ENCODE measurements at regions not wholly inside any gene's neighbourhood (a gene's known extent, or its start where the extent isn't known, plus 50 kb on each side); places are given as distances from the start of the nearest gene placed in this dataset.

GRCh38 chr16:59192551-59193199, 458.6 kb upstream of the GOT2 start:
- no peak overlapping the region for H3K4me3 ChIP-seq (ENCODE audit: low read depth in 1 of 2, low read length in 2 of 2)
- no peaks in the 10 kb centered on the region for H3K4me1 ChIP-seq (ENCODE audit: control insufficient read depth in 1 of 2, insufficient read depth in 2 of 2, low read length in 2 of 2)
- no peaks in the 10 kb centered on the region for H3K27me3 ChIP-seq (ENCODE audit: control insufficient read depth in 1 of 2, insufficient read depth in 2 of 2, low read length in 2 of 2)
- H3K36me3 ChIP-seq (ENCODE audit: control insufficient read depth in 1 of 2, insufficient read depth in 2 of 2, low read length in 2 of 2), result no peaks in the 10 kb centered on the region
- H3K27ac ChIP-seq (ENCODE audit: low read depth, low read length), result no peak overlapping the region
- no peak overlapping the region for H3K9ac ChIP-seq (ENCODE audit: low read depth in 1 of 2, low read length in 2 of 2)
- H3K9me3 ChIP-seq (ENCODE audit: control insufficient read depth in 1 of 2, low read length in 2 of 2), result peaks cover 7% of the 10 kb centered on the region in 2 donors

- Histone ChIP-seq H3K9me3 (ENCODE audit: control insufficient read depth in 1 of 2, low read length in 2 of 2) (peaks cover 7 to 12% of the 10 kb centered on the region in 2 donors), H3K4me3 (ENCODE audit: low read depth in 1 of 2, low read length in 2 of 2) (no peak overlapping the region), H3K9ac (ENCODE audit: low read depth in 1 of 2, low read length in 2 of 2) (no peak overlapping the region), H3K27me3 (ENCODE audit: control insufficient read depth in 1 of 2, insufficient read depth in 2 of 2, low read length in 2 of 2) (no peaks in the 10 kb centered on the region), H3K27ac (ENCODE audit: low read depth, low read length) (no peak overlapping the region), H3K4me1 (ENCODE audit: control insufficient read depth in 1 of 2, insufficient read depth in 2 of 2, low read length in 2 of 2) (no peaks in the 10 kb centered on the region), H3K36me3 (ENCODE audit: control insufficient read depth in 1 of 2, insufficient read depth in 2 of 2, low read length in 2 of 2) (no peaks in the 10 kb centered on the region)
Observed at GRCh38 chr16:59190731-59191130, 456.6 kb upstream of the GOT2 start.

GRCh38 chr16:59188029-59188428, 453.9 kb upstream of the GOT2 start:
- H3K9ac ChIP-seq (ENCODE audit: low read depth in 1 of 2, low read length in 2 of 2), result no peak overlapping the region
- no peak overlapping the region for H3K27ac ChIP-seq (ENCODE audit: low read depth, low read length)
- H3K27me3 ChIP-seq (ENCODE audit: control insufficient read depth in 1 of 2, insufficient read depth in 2 of 2, low read length in 2 of 2), result no peaks in the 10 kb centered on the region
- H3K4me1 ChIP-seq (ENCODE audit: control insufficient read depth in 1 of 2, insufficient read depth in 2 of 2, low read length in 2 of 2), result no peaks in the 10 kb centered on the region
- peaks cover 7 to 10% of the 10 kb centered on the region in 2 donors for H3K9me3 ChIP-seq (ENCODE audit: control insufficient read depth in 1 of 2, low read length in 2 of 2)
- H3K36me3 ChIP-seq (ENCODE audit: control insufficient read depth in 1 of 2, insufficient read depth in 2 of 2, low read length in 2 of 2), result no peaks in the 10 kb centered on the region
- H3K4me3 ChIP-seq (ENCODE audit: low read depth in 1 of 2, low read length in 2 of 2), result no peak overlapping the region

GRCh38 chr16:59181821-59182420, 447.8 kb upstream of the GOT2 start:
- Histone ChIP-seq H3K27ac (ENCODE audit: low read depth, low read length) (no peak overlapping the region), H3K27me3 (ENCODE audit: control insufficient read depth in 1 of 2, insufficient read depth in 2 of 2, low read length in 2 of 2) (no peaks in the 10 kb centered on the region), H3K36me3 (ENCODE audit: control insufficient read depth in 1 of 2, insufficient read depth in 2 of 2, low read length in 2 of 2) (no peaks in the 10 kb centered on the region), H3K4me1 (ENCODE audit: control insufficient read depth in 1 of 2, insufficient read depth in 2 of 2, low read length in 2 of 2) (no peaks in the 10 kb centered on the region), H3K4me3 (ENCODE audit: low read depth in 1 of 2, low read length in 2 of 2) (no peak overlapping the region), H3K9me3 (ENCODE audit: control insufficient read depth in 1 of 2, low read length in 2 of 2) (peaks cover 0 to 7% of the 10 kb centered on the region in 2 donors), H3K9ac (ENCODE audit: low read depth in 1 of 2, low read length in 2 of 2) (no peak overlapping the region)

- no peaks in the 10 kb centered on the region for H3K4me1 ChIP-seq (ENCODE audit: control insufficient read depth in 1 of 2, insufficient read depth in 2 of 2, low read length in 2 of 2)
- no peaks in the 10 kb centered on the region for H3K27me3 ChIP-seq (ENCODE audit: control insufficient read depth in 1 of 2, insufficient read depth in 2 of 2, low read length in 2 of 2)
- H3K4me3 ChIP-seq (ENCODE audit: low read depth in 1 of 2, low read length in 2 of 2), result no peak overlapping the region
- H3K27ac ChIP-seq (ENCODE audit: low read depth, low read length), result no peak overlapping the region
- no peak overlapping the region for H3K9ac ChIP-seq (ENCODE audit: low read depth in 1 of 2, low read length in 2 of 2)
- H3K36me3 ChIP-seq (ENCODE audit: control insufficient read depth in 1 of 2, insufficient read depth in 2 of 2, low read length in 2 of 2), result no peaks in the 10 kb centered on the region
- peaks cover 3 to 4% of the 10 kb centered on the region in 2 donors for H3K9me3 ChIP-seq (ENCODE audit: control insufficient read depth in 1 of 2, low read length in 2 of 2)
Observed at GRCh38 chr16:59180083-59180476, 446.0 kb upstream of the GOT2 start.

GRCh38 chr16:59179446-59180082, 445.4 kb upstream of the GOT2 start:
- no peak overlapping the region for H3K4me3 ChIP-seq (ENCODE audit: low read depth in 1 of 2, low read length in 2 of 2)

GRCh38 chr16:59173408-59173831, 439.3 kb upstream of the GOT2 start:
- Histone ChIP-seq H3K27ac (ENCODE audit: low read depth, low read length) (no peak overlapping the region), H3K36me3 (ENCODE audit: control insufficient read depth in 1 of 2, insufficient read depth in 2 of 2, low read length in 2 of 2) (no peaks in the 10 kb centered on the region), H3K9ac (ENCODE audit: low read depth in 1 of 2, low read length in 2 of 2) (no peak overlapping the region), H3K27me3 (ENCODE audit: control insufficient read depth in 1 of 2, insufficient read depth in 2 of 2, low read length in 2 of 2) (no peaks in the 10 kb centered on the region), H3K4me3 (ENCODE audit: low read depth in 1 of 2, low read length in 2 of 2) (no peak overlapping the region), H3K4me1 (ENCODE audit: control insufficient read depth in 1 of 2, insufficient read depth in 2 of 2, low read length in 2 of 2) (no peaks in the 10 kb centered on the region), H3K9me3 (ENCODE audit: control insufficient read depth in 1 of 2, low read length in 2 of 2) (peaks cover 7 to 8% of the 10 kb centered on the region in 2 donors)

More at GRCh38 chr16:59179446-59180082, 445.4 kb upstream of the GOT2 start:
- H3K36me3 ChIP-seq (ENCODE audit: control insufficient read depth in 1 of 2, insufficient read depth in 2 of 2, low read length in 2 of 2), result no peaks in the 10 kb centered on the region
- H3K27me3 ChIP-seq (ENCODE audit: control insufficient read depth in 1 of 2, insufficient read depth in 2 of 2, low read length in 2 of 2), result no peaks in the 10 kb centered on the region
- H3K9ac ChIP-seq (ENCODE audit: low read depth in 1 of 2, low read length in 2 of 2), result no peak overlapping the region
- no peak overlapping the region for H3K27ac ChIP-seq (ENCODE audit: low read depth, low read length)
- H3K9me3 ChIP-seq (ENCODE audit: control insufficient read depth in 1 of 2, low read length in 2 of 2), result peaks cover 3 to 4% of the 10 kb centered on the region in 2 donors
- H3K4me1 ChIP-seq (ENCODE audit: control insufficient read depth in 1 of 2, insufficient read depth in 2 of 2, low read length in 2 of 2), result no peaks in the 10 kb centered on the region

- no peaks in the 10 kb centered on the region for H3K36me3 ChIP-seq (ENCODE audit: control insufficient read depth in 1 of 2, insufficient read depth in 2 of 2, low read length in 2 of 2)
- no peak overlapping the region for H3K4me3 ChIP-seq (ENCODE audit: low read depth in 1 of 2, low read length in 2 of 2)
- peaks cover 4 to 6% of the 10 kb centered on the region in 2 donors for H3K9me3 ChIP-seq (ENCODE audit: control insufficient read depth in 1 of 2, low read length in 2 of 2)
- no peaks in the 10 kb centered on the region for H3K4me1 ChIP-seq (ENCODE audit: control insufficient read depth in 1 of 2, insufficient read depth in 2 of 2, low read length in 2 of 2)
- no peak overlapping the region for H3K9ac ChIP-seq (ENCODE audit: low read depth in 1 of 2, low read length in 2 of 2)
- no peaks in the 10 kb centered on the region for H3K27me3 ChIP-seq (ENCODE audit: control insufficient read depth in 1 of 2, insufficient read depth in 2 of 2, low read length in 2 of 2)
- H3K27ac ChIP-seq (ENCODE audit: low read depth, low read length), result no peak overlapping the region
Observed at GRCh38 chr16:59170099-59170712, 436.1 kb upstream of the GOT2 start.

GRCh38 chr16:59169168-59169567, 435.1 kb upstream of the GOT2 start:
- H3K4me1 ChIP-seq (ENCODE audit: control insufficient read depth in 1 of 2, insufficient read depth in 2 of 2, low read length in 2 of 2), result no peaks in the 10 kb centered on the region
- H3K36me3 ChIP-seq (ENCODE audit: control insufficient read depth in 1 of 2, insufficient read depth in 2 of 2, low read length in 2 of 2), result no peaks in the 10 kb centered on the region
- no peak overlapping the region for H3K4me3 ChIP-seq (ENCODE audit: low read depth in 1 of 2, low read length in 2 of 2)
- H3K9ac ChIP-seq (ENCODE audit: low read depth in 1 of 2, low read length in 2 of 2), result no peak overlapping the region
- H3K9me3 ChIP-seq (ENCODE audit: control insufficient read depth in 1 of 2, low read length in 2 of 2), result peaks cover 3 to 4% of the 10 kb centered on the region in 2 donors
- H3K27ac ChIP-seq (ENCODE audit: low read depth, low read length), result no peak overlapping the region
- no peaks in the 10 kb centered on the region for H3K27me3 ChIP-seq (ENCODE audit: control insufficient read depth in 1 of 2, insufficient read depth in 2 of 2, low read length in 2 of 2)

GRCh38 chr16:59168461-59169114, 434.5 kb upstream of the GOT2 start:
- no peak overlapping the region for H3K27ac ChIP-seq (ENCODE audit: low read depth, low read length)
- peaks cover 2 to 4% of the 10 kb centered on the region in 2 donors for H3K9me3 ChIP-seq (ENCODE audit: control insufficient read depth in 1 of 2, low read length in 2 of 2)
- H3K27me3 ChIP-seq (ENCODE audit: control insufficient read depth in 1 of 2, insufficient read depth in 2 of 2, low read length in 2 of 2), result no peaks in the 10 kb centered on the region
- no peak overlapping the region for H3K4me3 ChIP-seq (ENCODE audit: low read depth in 1 of 2, low read length in 2 of 2)
- H3K4me1 ChIP-seq (ENCODE audit: control insufficient read depth in 1 of 2, insufficient read depth in 2 of 2, low read length in 2 of 2), result no peaks in the 10 kb centered on the region
- no peaks in the 10 kb centered on the region for H3K36me3 ChIP-seq (ENCODE audit: control insufficient read depth in 1 of 2, insufficient read depth in 2 of 2, low read length in 2 of 2)
- H3K9ac ChIP-seq (ENCODE audit: low read depth in 1 of 2, low read length in 2 of 2), result no peak overlapping the region

Data from duodenal mucosa (tissue), 2 donors.